A549 (cell line): ENCODE measurements at regions not wholly inside any gene's neighbourhood (a gene's known extent, or its start where the extent isn't known, plus 50 kb on each side); places are given as distances from the start of the nearest gene placed in this dataset.

Source experiments
- ATAC-seq, 2 experiments: fragments of 200-7000 bp in 1 of 2; fragments of >200 bp in 1 of 2; cut with Nextera tagmentation in 1 of 2; cut with Tn5 transposase in 1 of 2; 3 replicates each; pipeline versions ENCODE4 v1.8.0 to v1.9.1; 2018 to 2020; ENCODE audit warnings: mild to moderate bottlenecking in 1 of 2, moderate library complexity in 1 of 2
- CTCF ChIA-PET: fragments of 300-600 bp; sonication (Branson Sonifier 250); formaldehyde crosslinking; extraction: SDS; loops from one replicate; lab custom pipeline; 2021; ENCODE audit warnings: antibody characterized with exemption, inconsistent platforms; lab: Yijun Ruan, JAX
- POLR2A ChIA-PET: fragments of 350-600 bp; formaldehyde crosslinking; extraction: SDS; loops from one replicate; lab custom pipeline; 2021; ENCODE audit warnings: antibody characterized with exemption, inconsistent platforms; lab: Yijun Ruan, JAX
- DNase-seq, 2 experiments: peaks; one replicate each; pipeline versions ENCODE4 v3.0.0 to v3.0.0-alpha.2; 2011 to 2016; ENCODE audit warnings: low read depth in 1 of 2, low spot score in 1 of 2
- FAIRE-seq: peaks from 2 replicates; lab custom pipeline; 2011; peaks lifted over from hg19 to GRCh38; lab: Jason Lieb, UNC
- H3K27ac ChIP-seq, 2 experiments: fragments of >200 bp; sonication (Bioruptor Twin); formaldehyde crosslinking; 3 replicates each; pipeline ENCODE4 v1.5.1; 2016 to 2017
- H3K4me1 ChIP-seq: fragments of >200 bp; sonication (Bioruptor Twin); formaldehyde crosslinking; 3 replicates; pipeline ENCODE4 v1.6.1; 2016
- H3K4me2 ChIP-seq: fragments of >200 bp; sonication (Bioruptor Twin); formaldehyde crosslinking; 3 replicates; pipeline ENCODE4 v1.6.1; 2016
- H3K4me3 ChIP-seq: fragments of >200 bp; sonication (Bioruptor Twin); formaldehyde crosslinking; 3 replicates; pipeline ENCODE4 v1.5.1; 2016
- H3K9me3 ChIP-seq: fragments of >200 bp; sonication (Bioruptor Twin); formaldehyde crosslinking; 3 replicates; pipeline ENCODE4 v1.6.1; 2016
- BCL3 ChIP-seq: fragments of >200 bp; sonication (Bioruptor Twin); formaldehyde crosslinking; IDR thresholded peaks from 3 replicates; pipeline ENCODE4 v1.6.1; 2016
- BHLHE40 ChIP-seq: IDR thresholded peaks from 2 replicates; pipeline ENCODE4 v1.6.1; 2012; ENCODE audit warnings: low read depth, low read length, inconsistent platforms
- CBX2 ChIP-seq: fragments of 200-600 bp; sonication (generic); IDR thresholded peaks from 2 replicates; pipeline ENCODE4 v1.6.1; 2016; ENCODE audit warnings: low read depth, mild to moderate bottlenecking, borderline replicate concordance
- CBX8 ChIP-seq: fragments of 200-600 bp; sonication (generic); IDR thresholded peaks from 2 replicates; pipeline ENCODE4 v1.6.1; 2016
- CEBPB ChIP-seq, 2 experiments: fragments of >200 bp in 1 of 2; sonication (Bioruptor Twin) in 1 of 2; formaldehyde crosslinking in 1 of 2; IDR thresholded peaks; 2 replicates each; pipeline ENCODE4 v1.6.1; 2012 to 2016
- CHD2 ChIP-seq: fragments of 150-350 bp; IDR thresholded peaks from 2 replicates; pipeline ENCODE4 v1.6.1; 2014; ENCODE audit warnings: low read length; ENCODE audit not compliant: partially characterized antibody
- EHF ChIP-seq: fragments of 250-450 bp; sonication (Bioruptor Pico); IDR thresholded peaks from 2 replicates; pipeline ENCODE4 v1.5.0; 2020; ENCODE audit warnings: mild to moderate bottlenecking
- EHMT2 ChIP-seq: fragments of 200-600 bp; sonication (generic); IDR thresholded peaks from 2 replicates; pipeline ENCODE4 v1.6.1; 2016; ENCODE audit warnings: antibody characterized with exemption, low read depth, mild to moderate bottlenecking, moderate library complexity
- FOSL2 ChIP-seq, 2 experiments: fragments of 450-650 bp in 1 of 2; fragments of >200 bp in 1 of 2; sonication (Bioruptor Twin) in 1 of 2; formaldehyde crosslinking; IDR thresholded peaks; 2 replicates each; pipeline versions ENCODE4 v1.5.0 to v1.6.1; 2016 to 2020; ENCODE audit warnings: mild to moderate bottlenecking in 1 of 2, moderate library complexity in 1 of 2
- FOXS1 ChIP-seq: fragments of 250-450 bp; sonication (Bioruptor Pico); IDR thresholded peaks from 2 replicates; pipeline ENCODE4 v1.5.0; 2020; ENCODE audit warnings: mild to moderate bottlenecking, moderate library complexity
- GATA3 ChIP-seq: IDR thresholded peaks from 2 replicates; pipeline ENCODE4 v1.6.1; 2012; ENCODE audit warnings: borderline replicate concordance
- HDAC2 ChIP-seq: fragments of 200-600 bp; sonication (generic); IDR thresholded peaks from 2 replicates; pipeline ENCODE4 v1.6.1; 2016
- HEYL ChIP-seq: fragments of 250-450 bp; sonication (Bioruptor Pico); IDR thresholded peaks from 2 replicates; pipeline ENCODE4 v1.8.0; 2021; ENCODE audit warnings: mild to moderate bottlenecking, moderate library complexity
- HMGXB4 ChIP-seq: fragments of 250-450 bp; sonication (Bioruptor Pico); IDR thresholded peaks from 2 replicates; pipeline ENCODE4 v1.5.0; 2021; ENCODE audit warnings: mild to moderate bottlenecking, moderate library complexity, borderline replicate concordance
- HOXB5 ChIP-seq: fragments of 250-450 bp; sonication (Bioruptor Pico); IDR thresholded peaks from 2 replicates; pipeline ENCODE4 v1.5.0; 2020; ENCODE audit warnings: mild to moderate bottlenecking, moderate library complexity
- KDM5A ChIP-seq: fragments of 200-600 bp; sonication (generic); IDR thresholded peaks from 2 replicates; pipeline ENCODE4 v1.6.1; 2016; ENCODE audit warnings: antibody characterized with exemption, mild to moderate bottlenecking
- MAFK ChIP-seq: fragments of 450-650 bp; IDR thresholded peaks from 2 replicates; pipeline ENCODE4 v1.6.1; 2014; ENCODE audit not compliant: partially characterized antibody
- MAZ ChIP-seq: fragments of 150-350 bp; IDR thresholded peaks from 2 replicates; pipeline ENCODE4 v1.6.1; 2014; ENCODE audit warnings: antibody characterized with exemption, low read depth, low read length, borderline replicate concordance
- MYC ChIP-seq: IDR thresholded peaks from 2 replicates; pipeline ENCODE4 v1.6.1; 2012; ENCODE audit warnings: mild to moderate bottlenecking, inconsistent platforms, low read length, improper control_type of control experiment, borderline replicate concordance
- NFE2L2 ChIP-seq: fragments of 150-350 bp; conservative IDR thresholded peaks from 2 replicates; pipeline ENCODE4 v1.6.1; 2014; ENCODE audit warnings: low read length
- NR3C1 ChIP-seq: fragments of >200 bp; sonication (Bioruptor Twin); formaldehyde crosslinking; IDR thresholded peaks from 3 replicates; pipeline ENCODE4 v1.6.1; 2017
- POLR2A ChIP-seq: IDR thresholded peaks from 2 replicates; pipeline ENCODE4 v1.6.1; 2012; ENCODE audit warnings: mild to moderate bottlenecking, low read length
- POLR2AphosphoS2 ChIP-seq: conservative IDR thresholded peaks from 2 replicates; pipeline ENCODE4 v1.6.1; 2012; ENCODE audit warnings: low read length, improper control_type of control experiment, inconsistent platforms
- RAD21 ChIP-seq, 2 experiments: fragments of >200 bp in 1 of 2; sonication (Bioruptor Twin) in 1 of 2; formaldehyde crosslinking in 1 of 2; IDR thresholded peaks in 1 of 2; conservative IDR thresholded peaks in 1 of 2; 2 replicates in 1 of 2; 3 replicates in 1 of 2; pipeline ENCODE4 v1.6.1; 2012 to 2018; ENCODE audit warnings: inconsistent platforms in 1 of 2
- RARB ChIP-seq: fragments of 250-450 bp; sonication (Bioruptor Pico); IDR thresholded peaks from 2 replicates; pipeline ENCODE4 v1.8.0; 2021; ENCODE audit warnings: mild to moderate bottlenecking, moderate library complexity
- RFX5 ChIP-seq: fragments of 450-650 bp; IDR thresholded peaks from 2 replicates; pipeline ENCODE4 v1.7.1; 2014; ENCODE audit warnings: antibody characterized with exemption, mild to moderate bottlenecking, moderate library complexity
- TP53 ChIP-seq: fragments of 250-450 bp; sonication (Bioruptor Pico); IDR thresholded peaks from 2 replicates; pipeline ENCODE4 v1.5.0; 2021; ENCODE audit warnings: mild to moderate bottlenecking, moderate library complexity
- ZNF302 ChIP-seq: fragments of 250-450 bp; sonication (Bioruptor Pico); IDR thresholded peaks from 2 replicates; pipeline ENCODE4 v1.9.0; 2021; ENCODE audit warnings: inconsistent platforms, mild to moderate bottlenecking, moderate library complexity
- WGBS: methylation state at CpG from one replicate; pipeline ENCODE4 v1.1.6; 2017; ENCODE audit errors: missing lambda C conversion rate; 5-methylcytosine and 5-hydroxymethylcytosine counted together
- TF ChIP-seq, protein P1 (sequence below): fragments of 250-450 bp; sonication (Bioruptor Pico); IDR thresholded peaks from 2 replicates; pipeline ENCODE4 v1.5.0; 2020; ENCODE audit warnings: low read depth, mild to moderate bottlenecking, moderate library complexity

GRCh38 chr5:27773636-27774035 is 735.2 kb upstream of the CDH9 start:
- FAIRE-seq: no peak
- CTCF ChIA-PET: no interaction called here
- Histone ChIP-seq H3K4me3 (no peak overlapping the region), H3K27ac (no peak overlapping the region), H3K9me3 (no peaks in the 10 kb centered on the region), H3K4me1 (no peaks in the 10 kb centered on the region), H3K4me2 (no peak overlapping the region)
- no peak for DNase-seq
- TF ChIP-seq ZNF302 (CRISPR knock-in tag) (no peak), CBX8 (no peak), HEYL (no peak), BCL3 (no peak), RARB (CRISPR knock-in tag) (no peak), MAZ (no peak)
- no peak for ATAC-seq
- 39% methylated on average over 1 of the region's 1 CpG for WGBS
- POLR2A ChIA-PET: no interaction called here

- Histone ChIP-seq H3K4me2 (no peak overlapping the region), H3K9me3 (no peaks in the 10 kb centered on the region), H3K4me1 (no peaks in the 10 kb centered on the region), H3K27ac (no peak overlapping the region), H3K4me3 (no peak overlapping the region)
- no peak for DNase-seq
- FAIRE-seq: no peak
- 50% methylated on average over 3 of the region's 3 CpGs for WGBS
- CTCF ChIA-PET: no interaction called here
- ATAC-seq: no peak
- TF ChIP-seq EHMT2 (no peak), MYC (no peak), GATA3 (no peak), TP53 (CRISPR knock-in tag) (no peak), CBX2 (no peak), FOXS1 (CRISPR knock-in tag) (no peak), NR3C1 (no peak)
- POLR2A ChIA-PET: no interaction called here
These were observed 734.8 kb upstream of the CDH9 start for GRCh38 chr5:27773166-27773565.

DNA sequence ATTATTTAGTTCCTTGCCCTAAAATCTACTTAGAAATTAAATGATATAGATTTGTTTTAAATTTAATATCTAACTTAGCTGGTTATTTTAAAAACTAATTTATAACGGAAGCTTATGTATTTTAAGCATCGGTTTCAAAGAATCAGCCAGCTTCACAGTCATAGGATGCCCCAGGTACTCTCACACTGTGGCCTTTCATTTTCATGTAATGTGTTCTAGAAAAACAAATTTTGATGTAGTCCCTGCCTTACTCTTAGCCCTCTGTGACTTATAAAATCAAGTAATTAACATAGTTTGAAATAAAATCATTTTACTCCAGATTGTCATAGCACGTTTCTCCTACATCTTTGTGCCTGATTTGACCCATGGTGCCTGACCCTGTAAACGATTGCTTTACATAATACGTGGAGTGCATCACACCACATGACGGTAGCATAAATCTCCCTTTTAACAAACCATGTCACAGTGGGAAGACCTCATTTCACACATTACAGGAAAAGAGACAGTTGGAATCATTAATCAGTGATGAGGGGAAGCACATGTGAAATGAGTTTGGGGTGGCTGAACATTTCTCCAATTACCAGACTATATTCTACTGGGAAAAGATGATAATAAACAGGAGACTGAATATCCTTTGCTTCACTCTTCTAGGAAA is 731.5 kb upstream of the CDH9 start:
- ChIA-PET POLR2A (no interaction called here), CTCF (no interaction called here)
- Histone ChIP-seq H3K9me3 (no peaks in the 10 kb centered on the region), H3K4me3 (no peak overlapping the region), H3K4me2 (no peak overlapping the region), H3K27ac (no peak overlapping the region), H3K4me1 (no peaks in the 10 kb centered on the region)
- ATAC-seq (no peak), DNase-seq (no peak), FAIRE-seq (no peak)
- WGBS: 72% methylated on average over 6 of the region's 6 CpGs
- TF ChIP-seq HEYL (no peak), MAFK (no peak), KDM5A (no peak), FOXS1 (CRISPR knock-in tag) (no peak), POLR2A (no peak), HMGXB4 (CRISPR knock-in tag) (no peak), RAD21 (conservative IDR thresholded peaks at IDR 0.05 in 1 of 2, IDR thresholded peaks at IDR 0.05 in 1 of 2) (no peak), CHD2 (no peak), FOSL2 (IDR thresholded peaks at IDR 0.05) (no peak), FOSL2 (CRISPR knock-in tag; IDR thresholded peaks at IDR 0.05) (no peak), POLR2AphosphoS2 (no peak), CBX2 (no peak), CEBPB (IDR thresholded peaks at IDR 0.05) (no peak), HOXB5 (CRISPR knock-in tag) (no peak), NFE2L2 (no peak), HDAC2 (no peak), EHF (CRISPR knock-in tag) (no peak), ZNF302 (CRISPR knock-in tag) (no peak), RFX5 (no peak), BHLHE40 (no peak)
- TF ChIP-seq, protein P1, sequence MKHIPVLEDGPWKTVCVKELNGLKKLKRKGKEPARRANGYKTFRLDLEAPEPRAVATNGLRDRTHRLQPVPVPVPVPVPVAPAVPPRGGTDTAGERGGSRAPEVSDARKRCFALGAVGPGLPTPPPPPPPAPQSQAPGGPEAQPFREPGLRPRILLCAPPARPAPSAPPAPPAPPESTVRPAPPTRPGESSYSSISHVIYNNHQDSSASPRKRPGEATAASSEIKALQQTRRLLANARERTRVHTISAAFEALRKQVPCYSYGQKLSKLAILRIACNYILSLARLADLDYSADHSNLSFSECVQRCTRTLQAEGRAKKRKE (CRISPR knock-in tag): no peak
